ENCODE measurements at regions not wholly inside any gene's neighbourhood (a gene's known extent, or its start where the extent isn't known, plus 50 kb on each side); places are given as distances from the start of the nearest gene placed in this dataset.
A peak's percentile ranks its signal among the peaks of the same experiment; 100 is the strongest.

- H3K27ac ChIP-seq (ENCODE audit: insufficient read depth, low read length) = no peak overlapping the region
- peak in 1 of 2 donors; percentile 47 for DNase-seq (ENCODE audit: low read depth in 2 of 2)
- H2AFZ ChIP-seq (ENCODE audit: low read length) = no peak overlapping the region
- H3K4me2 ChIP-seq (ENCODE audit: extremely low read depth, insufficient read depth, low read length) = no peak overlapping the region
- no peaks in the 10 kb centered on the region for H3K27me3 ChIP-seq (ENCODE audit: control insufficient read depth, insufficient read depth, low read length)
- H3K4me3 ChIP-seq (replicated peaks in 1 of 4; ENCODE audit: control extremely low read depth in 1 of 4, insufficient read depth in 1 of 4, low read depth in 3 of 4, low read length in 4 of 4) = no peak overlapping the region
- H3K9me3 ChIP-seq (ENCODE audit: control insufficient read depth, insufficient read depth, low read depth, low read length) = no peaks in the 10 kb centered on the region
- H3K9ac ChIP-seq (ENCODE audit: insufficient read depth, low read length) = no peak overlapping the region
- no peaks in the 10 kb centered on the region for H4K20me1 ChIP-seq (ENCODE audit: control insufficient read depth, extremely low read depth, insufficient read depth, low read length)
- no peaks in the 10 kb centered on the region for H3K4me1 ChIP-seq (ENCODE audit: control insufficient read depth, extremely low read depth, insufficient read depth, low read length)
- no peak for TF ChIP-seq CTCF (conservative IDR thresholded peaks at IDR 0.05 in 1 of 2, IDR thresholded peaks at IDR 0.05 in 1 of 2; ENCODE audit: low read depth in 1 of 2, low read length in 2 of 2)
- no peak for TF ChIP-seq EZH2 (IDR thresholded peaks at IDR 0.05; ENCODE audit: low read length, missing control alignments)
- H3K36me3 ChIP-seq (ENCODE audit: control insufficient read depth, insufficient read depth, low read length) = no peaks in the 10 kb centered on the region
- no peaks in the 10 kb centered on the region for H3K79me2 ChIP-seq (ENCODE audit: control insufficient read depth, insufficient read depth, low read length)
Measured at GRCh38 chr3:144923046-144923775, 951.6 kb downstream of the DIPK2A start.

- TF ChIP-seq EZH2 (IDR thresholded peaks at IDR 0.05; ENCODE audit: low read length, missing control alignments) = no peak
- no peak for TF ChIP-seq CTCF (conservative IDR thresholded peaks at IDR 0.05 in 1 of 2, IDR thresholded peaks at IDR 0.05 in 1 of 2; ENCODE audit: low read depth in 1 of 2, low read length in 2 of 2)
Measured at GRCh38 chr3:144930431-144930830, 958.8 kb downstream of the DIPK2A start.

GRCh38 chr3:144931590-144931989 is 960.0 kb downstream of the DIPK2A start:
- no peak for TF ChIP-seq CTCF (conservative IDR thresholded peaks at IDR 0.05 in 1 of 2, IDR thresholded peaks at IDR 0.05 in 1 of 2; ENCODE audit: low read depth in 1 of 2, low read length in 2 of 2)
- no peak for TF ChIP-seq EZH2 (IDR thresholded peaks at IDR 0.05; ENCODE audit: low read length, missing control alignments)
- H3K4me1 ChIP-seq (ENCODE audit: control insufficient read depth, extremely low read depth, insufficient read depth, low read length) = no peaks in the 10 kb centered on the region
- H3K4me3 ChIP-seq (replicated peaks in 1 of 4; ENCODE audit: control extremely low read depth in 1 of 4, insufficient read depth in 1 of 4, low read depth in 3 of 4, low read length in 4 of 4) = no peak overlapping the region
- H3K27ac ChIP-seq (ENCODE audit: insufficient read depth, low read length) = no peak overlapping the region
- no peak for DNase-seq (ENCODE audit: low read depth in 2 of 2)
- H3K9ac ChIP-seq (ENCODE audit: insufficient read depth, low read length) = no peak overlapping the region
- no peaks in the 10 kb centered on the region for H3K27me3 ChIP-seq (ENCODE audit: control insufficient read depth, insufficient read depth, low read length)
- H3K36me3 ChIP-seq (ENCODE audit: control insufficient read depth, insufficient read depth, low read length) = no peaks in the 10 kb centered on the region
- no peaks in the 10 kb centered on the region for H3K9me3 ChIP-seq (ENCODE audit: control insufficient read depth, insufficient read depth, low read depth, low read length)
- H2AFZ ChIP-seq (ENCODE audit: low read length) = no peak overlapping the region
- no peak overlapping the region for H3K4me2 ChIP-seq (ENCODE audit: extremely low read depth, insufficient read depth, low read length)
- no peaks in the 10 kb centered on the region for H4K20me1 ChIP-seq (ENCODE audit: control insufficient read depth, extremely low read depth, insufficient read depth, low read length)
- no peaks in the 10 kb centered on the region for H3K79me2 ChIP-seq (ENCODE audit: control insufficient read depth, insufficient read depth, low read length)

More at GRCh38 chr3:144930431-144930830, 958.8 kb downstream of the DIPK2A start:
- Histone ChIP-seq H3K27me3 (ENCODE audit: control insufficient read depth, insufficient read depth, low read length) (no peaks in the 10 kb centered on the region), H3K9me3 (ENCODE audit: control insufficient read depth, insufficient read depth, low read depth, low read length) (no peaks in the 10 kb centered on the region), H3K79me2 (ENCODE audit: control insufficient read depth, insufficient read depth, low read length) (no peaks in the 10 kb centered on the region), H3K27ac (ENCODE audit: insufficient read depth, low read length) (no peak overlapping the region), H3K4me2 (ENCODE audit: extremely low read depth, insufficient read depth, low read length) (no peak overlapping the region), H4K20me1 (ENCODE audit: control insufficient read depth, extremely low read depth, insufficient read depth, low read length) (no peaks in the 10 kb centered on the region), H3K36me3 (ENCODE audit: control insufficient read depth, insufficient read depth, low read length) (no peaks in the 10 kb centered on the region), H3K4me1 (ENCODE audit: control insufficient read depth, extremely low read depth, insufficient read depth, low read length) (no peaks in the 10 kb centered on the region), H2AFZ (ENCODE audit: low read length) (no peak overlapping the region), H3K4me3 (replicated peaks in 1 of 4; ENCODE audit: control extremely low read depth in 1 of 4, insufficient read depth in 1 of 4, low read depth in 3 of 4, low read length in 4 of 4) (no peak overlapping the region), H3K9ac (ENCODE audit: insufficient read depth, low read length) (no peak overlapping the region)
- DNase-seq (ENCODE audit: low read depth in 2 of 2) = no peak
